Panc1 (cell line): ENCODE measurements at regions not wholly inside any gene's neighbourhood (a gene's known extent, or its start where the extent isn't known, plus 50 kb on each side); places are given as distances from the start of the nearest gene placed in this dataset.

ENCODE experiments used
- ATAC-seq: fragments of 200-7000 bp; cut with Tn5 transposase; 2 replicates; pipeline ENCODE4 v1.9.1; 2020; ENCODE audit warnings: mild to moderate bottlenecking, moderate library complexity
- BruUV-seq: library from RNA; stranded (reverse); fragments of 400-500 nt; replicated peaks from 2 replicates; lab custom pipeline; 2021; lab: Mats Ljungman, UMichigan
- CTCF ChIA-PET: fragments of 300-600 bp; sonication (Branson Sonifier 250); formaldehyde crosslinking; loops from one replicate; lab custom pipeline; 2022; ENCODE audit warnings: antibody characterized with exemption; lab: Charles Lee
- POLR2A ChIA-PET: fragments of 300-600 bp; sonication (Branson Sonifier 250); formaldehyde crosslinking; loops from one replicate; lab custom pipeline; 2022; ENCODE audit warnings: antibody characterized with exemption; lab: Charles Lee
- DNase-seq: peaks from one replicate; pipeline ENCODE4 v3.0.0-alpha.2; 2010; ENCODE audit warnings: low read depth, low spot score
- H3K27ac ChIP-seq: 2 replicates; pipeline ENCODE4 v1.5.1; 2011; ENCODE audit warnings: mild to moderate bottlenecking, low read length, inconsistent platforms
- H3K27me3 ChIP-seq: fragments of 200-500 bp; sonication (Bioruptor generic); 2 replicates; pipeline ENCODE4 v1.6.0; 2014; ENCODE audit warnings: low read length, inconsistent platforms; ENCODE audit not compliant: control insufficient read depth, insufficient read depth
- H3K36me3 ChIP-seq: fragments of 200-500 bp; sonication (Bioruptor generic); 2 replicates; pipeline ENCODE4 v1.5.1; 2014; ENCODE audit warnings: inconsistent platforms, mild to moderate bottlenecking, low read length, moderate library complexity; ENCODE audit not compliant: control insufficient read depth, insufficient read depth
- H3K4me1 ChIP-seq: 2 replicates; pipeline ENCODE4 v1.5.1; 2011; ENCODE audit warnings: inconsistent platforms, mild to moderate bottlenecking, low read length, moderate library complexity; ENCODE audit not compliant: control insufficient read depth, insufficient read depth
- H3K4me3 ChIP-seq, 2 experiments: 2 replicates each; pipeline ENCODE4 v1.5.1; 2011 to 2012; ENCODE audit warnings: low read depth in 2 of 2, low read length in 2 of 2, mild to moderate bottlenecking in 2 of 2, inconsistent platforms in 1 of 2, moderate library complexity in 1 of 2
- H3K9me3 ChIP-seq: fragments of 200-500 bp; sonication (Bioruptor generic); 2 replicates; pipeline ENCODE4 v1.5.1; 2014; ENCODE audit warnings: low read depth, mild to moderate bottlenecking, inconsistent platforms, low read length, moderate library complexity; ENCODE audit not compliant: control insufficient read depth, insufficient read depth
- POLR2AphosphoS5 ChIP-seq: IDR thresholded peaks from 2 replicates; pipeline ENCODE4 v1.6.1; 2012; ENCODE audit warnings: mild to moderate bottlenecking, low read depth, low read length, moderate library complexity
- REST ChIP-seq, 2 experiments: IDR thresholded peaks; 2 replicates each; pipeline ENCODE4 v1.6.1; 2011 to 2012; ENCODE audit warnings: low read depth in 2 of 2, control low read depth in 1 of 2, low read length in 1 of 2, mild to moderate bottlenecking in 1 of 2, moderate library complexity in 1 of 2; ENCODE audit not compliant: insufficient read depth in 1 of 2
- SIN3A ChIP-seq: IDR thresholded peaks from 2 replicates; pipeline ENCODE4 v1.6.1; 2012; ENCODE audit warnings: low read depth, mild to moderate bottlenecking, low read length, moderate library complexity, borderline replicate concordance; ENCODE audit not compliant: insufficient read depth
- TCF7L2 ChIP-seq: IDR thresholded peaks from 2 replicates; pipeline ENCODE4 v1.6.1; 2011; ENCODE audit warnings: mild to moderate bottlenecking, low read depth, low read length, inconsistent platforms
- in situ Hi-C: cut with HindIII; loops from 2 replicates; pipeline ENCODE4 v1.10.0; 2016; ENCODE audit warnings: low sequenced_read_pairs, low pct_unique_long_range_greater_than_20kb
- intact Hi-C: fragments of 100-400 bp; cut with micrococcal nuclease; formaldehyde crosslinking; loops from one replicate; pipeline ENCODE4 v1.10.0; 2022; ENCODE audit not compliant: unreplicated experiment
- TF ChIP-seq, protein P1 (sequence below): fragments of 450-650 bp; IDR thresholded peaks from 2 replicates; pipeline ENCODE4 v1.5.1; 2017; ENCODE audit warnings: mild to moderate bottlenecking

DNA sequence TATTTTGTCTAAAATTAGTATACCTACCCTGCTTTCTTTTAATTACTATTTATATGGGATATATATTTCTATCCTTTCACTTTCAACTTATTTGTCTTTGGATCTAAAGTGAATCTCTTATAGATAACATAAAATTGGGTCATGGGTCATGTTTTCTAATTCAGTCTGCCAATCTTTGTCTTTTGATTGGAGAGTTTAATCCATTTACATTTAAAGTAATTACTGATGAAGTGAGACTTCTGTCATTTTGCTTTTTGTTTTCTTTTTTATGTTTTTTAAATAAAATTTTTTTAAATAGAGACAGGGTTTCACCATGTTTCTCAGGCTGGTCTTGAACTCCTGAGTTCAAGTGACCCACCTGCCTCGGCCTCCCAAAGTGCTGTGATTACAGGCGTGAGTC, 50.5 kb upstream of the PRDM1 start:
- BruUV-seq = no TSS peak
- in situ Hi-C loops (no loop called here), intact Hi-C loops (no loop called here)
- no peak for ATAC-seq
- POLR2A ChIA-PET = no interaction called here
- Histone ChIP-seq H3K27me3 (no peaks in the 10 kb centered on the region), H3K9me3 (no peaks in the 10 kb centered on the region), H3K36me3 (no peaks in the 10 kb centered on the region), H3K27ac (no peak overlapping the region), H3K4me3 (no peak overlapping the region), H3K4me1 (no peaks in the 10 kb centered on the region)
- TF ChIP-seq POLR2AphosphoS5 (no peak), TCF7L2 (no peak), SIN3A (no peak), REST (IDR thresholded peaks at IDR 0.05; ENCODE audit: insufficient read depth in 1 of 2, low read depth in 2 of 2, low read length in 1 of 2) (no peak)
- TF ChIP-seq, protein P1, sequence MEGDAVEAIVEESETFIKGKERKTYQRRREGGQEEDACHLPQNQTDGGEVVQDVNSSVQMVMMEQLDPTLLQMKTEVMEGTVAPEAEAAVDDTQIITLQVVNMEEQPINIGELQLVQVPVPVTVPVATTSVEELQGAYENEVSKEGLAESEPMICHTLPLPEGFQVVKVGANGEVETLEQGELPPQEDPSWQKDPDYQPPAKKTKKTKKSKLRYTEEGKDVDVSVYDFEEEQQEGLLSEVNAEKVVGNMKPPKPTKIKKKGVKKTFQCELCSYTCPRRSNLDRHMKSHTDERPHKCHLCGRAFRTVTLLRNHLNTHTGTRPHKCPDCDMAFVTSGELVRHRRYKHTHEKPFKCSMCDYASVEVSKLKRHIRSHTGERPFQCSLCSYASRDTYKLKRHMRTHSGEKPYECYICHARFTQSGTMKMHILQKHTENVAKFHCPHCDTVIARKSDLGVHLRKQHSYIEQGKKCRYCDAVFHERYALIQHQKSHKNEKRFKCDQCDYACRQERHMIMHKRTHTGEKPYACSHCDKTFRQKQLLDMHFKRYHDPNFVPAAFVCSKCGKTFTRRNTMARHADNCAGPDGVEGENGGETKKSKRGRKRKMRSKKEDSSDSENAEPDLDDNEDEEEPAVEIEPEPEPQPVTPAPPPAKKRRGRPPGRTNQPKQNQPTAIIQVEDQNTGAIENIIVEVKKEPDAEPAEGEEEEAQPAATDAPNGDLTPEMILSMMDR = no peak
- CTCF ChIA-PET = no interaction called here
- DNase-seq = no peak

- ATAC-seq (no peak), DNase-seq (no peak)
- Histone ChIP-seq H3K4me1 (no peaks in the 10 kb centered on the region), H3K9me3 (no peaks in the 10 kb centered on the region), H3K27me3 (no peaks in the 10 kb centered on the region), H3K36me3 (no peaks in the 10 kb centered on the region), H3K27ac (no peak overlapping the region), H3K4me3 (no peak overlapping the region)
- ChIA-PET CTCF (no interaction called here), POLR2A (no interaction called here)
- BruUV-seq = no TSS peak
- in situ Hi-C loops = no loop called here
- intact Hi-C loops = no loop called here
- TF ChIP-seq REST (IDR thresholded peaks at IDR 0.05; ENCODE audit: insufficient read depth in 1 of 2, low read depth in 2 of 2, low read length in 1 of 2) (no peak), SIN3A (no peak), POLR2AphosphoS5 (no peak), TCF7L2 (no peak)
- TF ChIP-seq, protein P1 = no peak
These were observed 52.3 kb upstream of the PRDM1 start for GRCh38 chr6:106033806-106034205.
